Aorta (tissue), 5 donors: ENCODE measurements at regions not wholly inside any gene's neighbourhood (a gene's known extent, or its start where the extent isn't known, plus 50 kb on each side); places are given as distances from the start of the nearest gene placed in this dataset.

Experiments used
- ATAC-seq: fragments of 200-7000 bp; cut with Tn5 transposase; one replicate; pipeline ENCODE4 v1.9.1; 2022; ENCODE audit warnings: moderate library complexity; ENCODE audit not compliant: low FRiP score
- DNase-seq, 2 donors: peaks; one replicate each; pipeline ENCODE4 v3.0.0-alpha.2; 2020
- H3K27ac ChIP-seq, 2 donors: one replicate each; pipeline ENCODE4 v1.5.1; 2013; ENCODE audit warnings: low read length in 2 of 2, mild to moderate bottlenecking in 2 of 2, moderate library complexity in 2 of 2, control low read depth in 1 of 2, inconsistent platforms in 1 of 2, low read depth in 1 of 2
- H3K27me3 ChIP-seq, 2 donors: one replicate each; pipeline ENCODE4 v1.6.1; 2013; ENCODE audit warnings: control low read depth in 1 of 2, low read length in 1 of 2, mild to moderate bottlenecking in 1 of 2, moderate library complexity in 1 of 2; ENCODE audit not compliant: insufficient read depth in 2 of 2, control insufficient read depth in 1 of 2
- H3K36me3 ChIP-seq, 2 donors: one replicate each; pipeline ENCODE4 v1.6.1; 2013; ENCODE audit warnings: control low read depth in 1 of 2, low read length in 1 of 2, mild to moderate bottlenecking in 1 of 2; ENCODE audit not compliant: insufficient read depth in 2 of 2, control insufficient read depth in 1 of 2
- H3K4me1 ChIP-seq, 2 donors: one replicate each; pipeline ENCODE4 v1.6.1; 2013; ENCODE audit warnings: low read length in 2 of 2, control low read depth in 1 of 2, mild to moderate bottlenecking in 1 of 2, moderate library complexity in 1 of 2; ENCODE audit not compliant: insufficient read depth in 2 of 2, control insufficient read depth in 1 of 2
- H3K4me3 ChIP-seq, 2 donors: one replicate each; pipeline ENCODE4 v1.5.1; 2013; ENCODE audit warnings: low read length in 2 of 2, control low read depth in 1 of 2, mild to moderate bottlenecking in 1 of 2
- H3K9me3 ChIP-seq: one replicate; pipeline ENCODE4 v1.6.1; 2013; ENCODE audit warnings: mild to moderate bottlenecking, low read length; ENCODE audit not compliant: control insufficient read depth
- WGBS, 2 donors: extraction: QIAGEN DNeasy Blood & Tissue Kit; methylation state at CpG; one replicate each; pipeline ENCODE4 v1.1.7; 2013; 5-methylcytosine and 5-hydroxymethylcytosine counted together
- intact Hi-C, 2 donors: fragments of 100-400 bp; cut with DNase I; formaldehyde crosslinking; loops; one replicate each; pipeline versions ENCODE4 v1.14.2 to v1.15.0; 2022
- donor health status: healthy with polysubstance abuse.
- donor health status: Bipolar disorder and iron deficiency.
- donor health status: DM: no; HTN: no; CAD: no.
- donor health status: DM: no; HTN: no; CAD: no.
- donor health status: DM: yes; HTN: yes; CAD: no.

DNA sequence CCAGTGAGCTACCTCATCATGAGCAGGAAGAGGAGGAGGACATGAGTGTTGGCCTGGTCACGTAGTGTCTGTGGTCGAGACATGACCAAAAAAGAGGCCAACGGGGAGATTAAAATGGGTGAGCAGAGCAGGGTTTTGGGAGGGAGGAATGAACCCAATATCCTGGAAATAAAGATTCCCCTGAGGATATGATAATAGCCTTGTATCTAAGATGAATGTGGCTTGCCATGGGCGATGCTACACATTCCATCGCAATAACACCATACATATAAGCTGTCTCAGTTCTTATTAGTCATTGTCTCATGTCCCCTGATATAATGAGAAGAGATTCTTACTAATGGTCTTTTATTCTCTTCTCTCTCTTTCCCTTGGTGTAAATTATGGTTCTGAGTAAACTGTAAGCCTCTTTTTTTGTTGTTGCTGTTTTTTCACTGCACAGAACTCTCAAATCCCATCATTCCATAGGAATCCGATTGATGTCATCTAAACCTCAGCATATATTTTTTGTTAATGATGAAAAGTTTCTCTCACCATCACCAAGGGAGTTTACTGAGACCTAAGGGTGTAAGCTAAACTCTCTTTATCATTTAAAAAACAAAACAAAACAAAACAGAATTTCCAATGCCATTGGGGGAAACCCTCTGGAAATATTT is 550.4 kb upstream of the AMELY start:
- H3K4me3 ChIP-seq = no peak overlapping the region
- no peaks in the 10 kb centered on the region for H3K9me3 ChIP-seq
- no peaks in the 10 kb centered on the region for H3K27me3 ChIP-seq
- no peak overlapping the region for H3K27ac ChIP-seq
- 89% methylated on average over 6 of the region's 6 CpGs; no CpG with 5 or more reads in 1 of the 2 donors for WGBS, 2 donors
- intact Hi-C loops = no loop called here
- no peaks in the 10 kb centered on the region for H3K4me1 ChIP-seq
- ATAC-seq = no peak
- no peak for DNase-seq
- no peaks in the 10 kb centered on the region for H3K36me3 ChIP-seq

GRCh38 chrY:7459802-7460201 is 548.2 kb upstream of the AMELY start:
- intact Hi-C loops = no loop called here
- no peak for DNase-seq
- no peaks in the 10 kb centered on the region for H3K4me1 ChIP-seq
- no peak for ATAC-seq
- no peaks in the 10 kb centered on the region for H3K27me3 ChIP-seq
- no peaks in the 10 kb centered on the region for H3K36me3 ChIP-seq
- H3K9me3 ChIP-seq = no peaks in the 10 kb centered on the region
- H3K4me3 ChIP-seq = no peak overlapping the region
- no peak overlapping the region for H3K27ac ChIP-seq

- Histone ChIP-seq H3K27ac (peak overlapping the region in 1 of 2 donors; percentile 44), H3K36me3 (no peaks in the 10 kb centered on the region), H3K4me3 (no peak overlapping the region), H3K9me3 (no peaks in the 10 kb centered on the region), H3K4me1 (no peaks in the 10 kb centered on the region), H3K27me3 (no peaks in the 10 kb centered on the region)
- DNase-seq = no peak
- no peak for ATAC-seq
- WGBS, 2 donors = 4% methylated on average over 1 of the region's 1 CpG; no CpG with 5 or more reads in 1 of the 2 donors
- intact Hi-C loops = no loop called here
These were observed 546.9 kb upstream of the AMELY start for GRCh38 chrY:7458301-7459078.

- no peak overlapping the region for H3K4me3 ChIP-seq
- H3K27ac ChIP-seq = no peak overlapping the region
- no peak for DNase-seq
- H3K27me3 ChIP-seq = no peaks in the 10 kb centered on the region
- 75% methylated on average over 4 of the region's 4 CpGs; no CpG with 5 or more reads in 1 of the 2 donors for WGBS, 2 donors
- H3K9me3 ChIP-seq = no peaks in the 10 kb centered on the region
- ATAC-seq = no peak
- intact Hi-C loops = no loop called here
- H3K4me1 ChIP-seq = no peaks in the 10 kb centered on the region
- no peaks in the 10 kb centered on the region for H3K36me3 ChIP-seq
These were observed 545.9 kb upstream of the AMELY start for GRCh38 chrY:7457286-7458015.

GRCh38 chrY:7455626-7456025 is 544.1 kb upstream of the AMELY start:
- DNase-seq = no peak
- Histone ChIP-seq H3K27ac (no peak overlapping the region), H3K9me3 (no peaks in the 10 kb centered on the region), H3K27me3 (no peaks in the 10 kb centered on the region), H3K36me3 (no peaks in the 10 kb centered on the region), H3K4me3 (no peak overlapping the region), H3K4me1 (no peaks in the 10 kb centered on the region)
- 44% methylated on average over 4 of the region's 4 CpGs; no CpG with 5 or more reads in 1 of the 2 donors for WGBS, 2 donors
- no peak for ATAC-seq
- intact Hi-C loops = no loop called here

DNA sequence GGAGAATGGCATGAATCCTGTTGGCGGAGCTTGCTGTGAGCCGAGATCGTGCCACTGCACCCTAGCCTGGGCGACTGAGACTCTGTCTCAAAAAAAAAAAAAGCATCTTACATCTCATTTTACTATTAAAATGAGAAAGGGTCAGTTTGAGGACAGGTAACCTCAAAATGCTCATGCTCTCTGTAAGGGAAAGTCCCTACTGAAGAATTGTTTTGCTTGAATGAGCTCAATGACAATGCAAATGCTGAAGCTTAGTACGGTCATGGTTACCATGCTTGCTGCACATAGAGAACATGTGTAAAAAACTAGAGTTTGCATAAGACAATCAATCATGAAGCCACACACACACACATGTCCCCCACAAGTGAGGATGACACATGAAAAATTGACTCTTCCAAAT is 541.8 kb upstream of the AMELY start:
- no peak overlapping the region for H3K27ac ChIP-seq
- 95% methylated on average over 5 of the region's 5 CpGs; no CpG with 5 or more reads in 1 of the 2 donors for WGBS, 2 donors
- H3K36me3 ChIP-seq = no peaks in the 10 kb centered on the region
- DNase-seq (no peak), ATAC-seq (no peak)
- no peak overlapping the region for H3K4me3 ChIP-seq
- H3K27me3 ChIP-seq = no peaks in the 10 kb centered on the region
- intact Hi-C loops = no loop called here
- H3K4me1 ChIP-seq = peaks cover 0 to 2% of the 10 kb centered on the region in 2 donors
- no peaks in the 10 kb centered on the region for H3K9me3 ChIP-seq

GRCh38 chrY:7452246-7452645 is 540.7 kb upstream of the AMELY start:
- no peaks in the 10 kb centered on the region for H3K27me3 ChIP-seq
- no peak overlapping the region for H3K4me3 ChIP-seq
- H3K9me3 ChIP-seq = no peaks in the 10 kb centered on the region
- DNase-seq = no peak
- no peak for ATAC-seq
- intact Hi-C loops = no loop called here
- peaks cover 0 to 2% of the 10 kb centered on the region in 2 donors for H3K4me1 ChIP-seq
- H3K27ac ChIP-seq = no peak overlapping the region
- 91% methylated on average over 9 of the region's 9 CpGs; no CpG with 5 or more reads in 1 of the 2 donors for WGBS, 2 donors
- H3K36me3 ChIP-seq = no peaks in the 10 kb centered on the region

DNA sequence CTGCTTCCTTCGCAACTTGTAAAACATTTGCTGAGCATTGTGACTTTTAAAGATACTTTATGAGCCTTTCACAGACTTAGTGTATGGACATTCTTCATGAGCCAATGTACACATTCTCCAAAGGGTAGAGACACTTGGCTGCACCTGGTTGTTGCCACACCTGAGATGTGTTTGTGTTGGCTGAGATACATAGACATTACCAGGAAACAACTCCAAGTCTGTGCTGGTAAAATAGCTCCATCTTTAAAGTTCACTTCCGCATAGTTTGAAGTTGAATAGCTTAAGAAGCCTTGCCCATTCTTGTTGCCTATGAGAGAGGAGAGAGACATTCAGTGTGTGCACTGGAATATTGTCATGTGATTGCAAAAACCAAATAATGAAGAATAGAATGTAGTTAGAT is 538.3 kb upstream of the AMELY start:
- Histone ChIP-seq H3K9me3 (no peaks in the 10 kb centered on the region), H3K27me3 (no peaks in the 10 kb centered on the region), H3K36me3 (no peaks in the 10 kb centered on the region), H3K4me3 (no peak overlapping the region), H3K27ac (no peak overlapping the region), H3K4me1 (peaks cover 0 to 2% of the 10 kb centered on the region in 2 donors)
- ATAC-seq (no peak), DNase-seq (no peak)
- intact Hi-C loops = no loop called here
- 39% methylated on average over 2 of the region's 2 CpGs; no CpG with 5 or more reads in 1 of the 2 donors for WGBS, 2 donors
